Right lobe of liver (tissue), 4 donors: ENCODE measurements at regions not wholly inside any gene's neighbourhood (a gene's known extent, or its start where the extent isn't known, plus 50 kb on each side); places are given as distances from the start of the nearest gene placed in this dataset.

Source experiments
- POLR2A ChIP-seq: fragments of 450-650 bp; IDR thresholded peaks from one replicate; pipeline ENCODE4 v1.6.1; 2017; ENCODE audit warnings: antibody characterized with exemption, mild to moderate bottlenecking
- TF ChIP-seq, protein P1 (sequence below), 4 donors: fragments of 200-600 bp in 3 of 4; fragments of 450-650 bp in 1 of 4; IDR thresholded peaks; one replicate each; pipeline versions ENCODE4 v1.5.1 to v1.8.0; 2016 to 2022; ENCODE audit warnings: antibody characterized with exemption in 4 of 4, mild to moderate bottlenecking in 2 of 4
- donor health status: DM: no; HTN: no; CAD: no.
- donor health status: DM: no; HTN: no; CAD: no.
- donor health status: DM: no; HTN: yes; CAD: no.

DNA sequence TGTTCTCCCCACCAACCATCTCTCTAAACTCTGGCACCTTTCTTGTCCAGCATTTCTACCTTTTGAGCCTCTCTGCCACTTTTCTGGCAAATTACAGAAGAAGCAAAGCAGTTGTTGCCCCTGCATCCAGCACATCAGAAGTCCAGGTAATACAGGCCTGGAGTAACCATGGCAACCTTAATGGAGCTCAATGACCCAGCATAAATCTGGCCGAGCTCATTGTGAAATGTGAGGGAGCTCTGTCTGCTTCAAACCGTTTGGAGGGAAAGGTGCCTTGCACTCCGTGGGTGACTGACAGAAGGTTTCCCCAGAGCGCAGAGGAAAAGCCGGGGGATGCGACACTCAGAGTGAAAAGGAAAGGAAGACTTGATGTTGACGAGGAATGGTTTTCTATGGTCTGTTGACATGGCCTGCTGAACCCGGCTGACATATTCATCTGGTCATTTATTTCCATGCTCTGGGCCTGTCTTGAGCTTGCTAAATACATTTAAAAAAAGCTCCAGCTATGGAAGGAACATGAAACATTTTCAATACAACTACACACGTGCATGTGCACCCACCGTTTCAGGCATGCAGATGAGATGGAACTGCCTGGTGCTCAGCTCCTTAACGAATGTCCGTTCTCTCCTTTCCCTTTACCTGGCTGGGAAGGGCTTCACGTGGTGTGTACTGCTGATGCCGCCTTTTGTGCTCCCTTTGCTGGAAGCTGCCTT, 74.9 kb downstream of the ADRA2A start:
- TF ChIP-seq, protein P1, sequence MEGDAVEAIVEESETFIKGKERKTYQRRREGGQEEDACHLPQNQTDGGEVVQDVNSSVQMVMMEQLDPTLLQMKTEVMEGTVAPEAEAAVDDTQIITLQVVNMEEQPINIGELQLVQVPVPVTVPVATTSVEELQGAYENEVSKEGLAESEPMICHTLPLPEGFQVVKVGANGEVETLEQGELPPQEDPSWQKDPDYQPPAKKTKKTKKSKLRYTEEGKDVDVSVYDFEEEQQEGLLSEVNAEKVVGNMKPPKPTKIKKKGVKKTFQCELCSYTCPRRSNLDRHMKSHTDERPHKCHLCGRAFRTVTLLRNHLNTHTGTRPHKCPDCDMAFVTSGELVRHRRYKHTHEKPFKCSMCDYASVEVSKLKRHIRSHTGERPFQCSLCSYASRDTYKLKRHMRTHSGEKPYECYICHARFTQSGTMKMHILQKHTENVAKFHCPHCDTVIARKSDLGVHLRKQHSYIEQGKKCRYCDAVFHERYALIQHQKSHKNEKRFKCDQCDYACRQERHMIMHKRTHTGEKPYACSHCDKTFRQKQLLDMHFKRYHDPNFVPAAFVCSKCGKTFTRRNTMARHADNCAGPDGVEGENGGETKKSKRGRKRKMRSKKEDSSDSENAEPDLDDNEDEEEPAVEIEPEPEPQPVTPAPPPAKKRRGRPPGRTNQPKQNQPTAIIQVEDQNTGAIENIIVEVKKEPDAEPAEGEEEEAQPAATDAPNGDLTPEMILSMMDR (IDR thresholded peaks at IDR 0.05) = no peak
- no peak for TF ChIP-seq POLR2A
